ENCODE measurements at regions not wholly inside any gene's neighbourhood (a gene's known extent, or its start where the extent isn't known, plus 50 kb on each side); places are given as distances from the start of the nearest gene placed in this dataset.

- H3K27me3 ChIP-seq: no peaks in the 10 kb centered on the region
- no peaks in the 10 kb centered on the region for H3K36me3 ChIP-seq
- no peak for TF ChIP-seq POLR2A (IDR thresholded peaks at IDR 0.05)
- 96% methylated on average over 28 of the region's 35 CpGs; no CpG with 5 or more reads in 1 of the 2 donors for WGBS, 2 donors (ENCODE audit: low coverage in 1 of 2)
- H3K9me3 ChIP-seq: no peaks in the 10 kb centered on the region
- in situ Hi-C loops (cut with MboI; ENCODE audit: low pct_ligation_motif_present in 1 of 4, low pct_unique_long_range_greater_than_20kb in 1 of 4, low sequenced_read_pairs in 3 of 4): no loop called here
- no peak overlapping the region for H3K4me3 ChIP-seq
- H3K4me1 ChIP-seq: no peaks in the 10 kb centered on the region
- intact Hi-C loops (cut with DNase I; ENCODE audit: low total_unique reads): no loop called here
- no peak for DNase-seq
- no peak overlapping the region for H3K27ac ChIP-seq
Measured at GRCh38 chr6:14783594-14783993, 462.3 kb upstream of the JARID2 start.

GRCh38 chr6:14784596-14785492 is 461.0 kb upstream of the JARID2 start:
- in situ Hi-C loops (cut with MboI; ENCODE audit: low pct_ligation_motif_present in 1 of 4, low pct_unique_long_range_greater_than_20kb in 1 of 4, low sequenced_read_pairs in 3 of 4): no loop called here
- no peaks in the 10 kb centered on the region for H3K9me3 ChIP-seq
- WGBS, 2 donors (ENCODE audit: low coverage in 1 of 2): 84 to 92% methylated on average over 10 to 15 of the region's 15 CpGs

GRCh38 chr6:14785493-14785790 is 460.4 kb upstream of the JARID2 start:
- no peak for TF ChIP-seq EP300 (IDR thresholded peaks at IDR 0.05; ENCODE audit: low read depth)
- no peak for TF ChIP-seq CTCF (IDR thresholded peaks at IDR 0.05)
- no peak for TF ChIP-seq POLR2AphosphoS5 (IDR thresholded peaks at IDR 0.05)
- no peak for TF ChIP-seq POLR2A (IDR thresholded peaks at IDR 0.05)
- no peak overlapping the region for H3K27ac ChIP-seq
- no peaks in the 10 kb centered on the region for H3K4me1 ChIP-seq
- in situ Hi-C loops (cut with MboI; ENCODE audit: low pct_ligation_motif_present in 1 of 4, low pct_unique_long_range_greater_than_20kb in 1 of 4, low sequenced_read_pairs in 3 of 4) (no loop called here), intact Hi-C loops (cut with DNase I; ENCODE audit: low total_unique reads) (no loop called here)
- no peaks in the 10 kb centered on the region for H3K9me3 ChIP-seq
- no peaks in the 10 kb centered on the region for H3K27me3 ChIP-seq
- H3K4me3 ChIP-seq: no peak overlapping the region
- 73 to 80% methylated on average over 2 of the region's 2 CpGs for WGBS, 2 donors (ENCODE audit: low coverage in 1 of 2)
- no peak for DNase-seq
- no peaks in the 10 kb centered on the region for H3K36me3 ChIP-seq

More at GRCh38 chr6:14784596-14785492, 461.0 kb upstream of the JARID2 start:
- Histone ChIP-seq H3K4me1 (no peaks in the 10 kb centered on the region), H3K27ac (no peak overlapping the region), H3K36me3 (no peaks in the 10 kb centered on the region), H3K27me3 (no peaks in the 10 kb centered on the region), H3K4me3 (no peak overlapping the region)
- DNase-seq: no peak
- intact Hi-C loops (cut with DNase I; ENCODE audit: low total_unique reads): no loop called here
- no peak for TF ChIP-seq POLR2AphosphoS5 (IDR thresholded peaks at IDR 0.05)

GRCh38 chr6:14786008-14786407 is 459.9 kb upstream of the JARID2 start:
- Histone ChIP-seq H3K9me3 (no peaks in the 10 kb centered on the region), H3K36me3 (no peaks in the 10 kb centered on the region), H3K4me1 (no peaks in the 10 kb centered on the region), H3K4me3 (no peak overlapping the region), H3K27me3 (no peaks in the 10 kb centered on the region), H3K27ac (no peak overlapping the region)
- DNase-seq: no peak
- 94 to 97% methylated on average over 3 of the region's 3 CpGs for WGBS, 2 donors (ENCODE audit: low coverage in 1 of 2)
- TF ChIP-seq POLR2A (IDR thresholded peaks at IDR 0.05) (no peak), POLR2AphosphoS5 (IDR thresholded peaks at IDR 0.05) (no peak), CTCF (IDR thresholded peaks at IDR 0.05) (no peak), EP300 (IDR thresholded peaks at IDR 0.05; ENCODE audit: low read depth) (no peak)
- in situ Hi-C loops (cut with MboI; ENCODE audit: low pct_ligation_motif_present in 1 of 4, low pct_unique_long_range_greater_than_20kb in 1 of 4, low sequenced_read_pairs in 3 of 4): no loop called here
- intact Hi-C loops (cut with DNase I; ENCODE audit: low total_unique reads): no loop called here

- intact Hi-C loops (cut with DNase I; ENCODE audit: low total_unique reads) (no loop called here), in situ Hi-C loops (cut with MboI; ENCODE audit: low pct_ligation_motif_present in 1 of 4, low pct_unique_long_range_greater_than_20kb in 1 of 4, low sequenced_read_pairs in 3 of 4) (no loop called here)
- TF ChIP-seq POLR2AphosphoS5 (IDR thresholded peaks at IDR 0.05): no peak
- TF ChIP-seq POLR2A (IDR thresholded peaks at IDR 0.05): no peak
- TF ChIP-seq CTCF (IDR thresholded peaks at IDR 0.05): no peak
- TF ChIP-seq EP300 (IDR thresholded peaks at IDR 0.05; ENCODE audit: low read depth): no peak
- Histone ChIP-seq H3K9me3 (no peaks in the 10 kb centered on the region), H3K27me3 (no peaks in the 10 kb centered on the region), H3K36me3 (no peaks in the 10 kb centered on the region), H3K27ac (no peak overlapping the region), H3K4me3 (no peak overlapping the region), H3K4me1 (peaks cover 0 to 2% (median 0%) of the 10 kb centered on the region in 4 donors)
- WGBS, 2 donors (ENCODE audit: low coverage in 1 of 2): 73% methylated on average over 3 of the region's 3 CpGs; no CpG with 5 or more reads in 1 of the 2 donors
- no peak for DNase-seq
Measured at GRCh38 chr6:14786455-14786854, 459.4 kb upstream of the JARID2 start.
